SK-N-SH (cell line): ENCODE measurements at regions not wholly inside any gene's neighbourhood (a gene's known extent, or its start where the extent isn't known, plus 50 kb on each side); places are given as distances from the start of the nearest gene placed in this dataset.

Source experiments
- CTCF ChIP-seq: fragments of 200-600 bp; sonication (generic); IDR thresholded peaks from 2 replicates; pipeline ENCODE4 v1.6.1; 2017; ENCODE audit warnings: antibody characterized with exemption, mild to moderate bottlenecking, moderate library complexity
- EP300 ChIP-seq, 2 experiments: IDR thresholded peaks; 2 replicates each; pipeline versions ENCODE4 v1.4.0 to v1.6.1; 2012; ENCODE audit warnings: borderline replicate concordance in 1 of 2, low read depth in 1 of 2, low read length in 1 of 2
- GABPA ChIP-seq: IDR thresholded peaks from 2 replicates; pipeline ENCODE4 v1.4.0; 2012; ENCODE audit warnings: low read depth, mild to moderate bottlenecking
- MEF2A ChIP-seq: IDR thresholded peaks from 2 replicates; pipeline ENCODE4 v1.4.0; 2012; ENCODE audit warnings: low read depth, borderline replicate concordance
- MXI1 ChIP-seq: IDR thresholded peaks from 2 replicates; pipeline ENCODE4 v1.6.1; 2012; ENCODE audit warnings: mild to moderate bottlenecking, low read depth, low read length, improper control_type of control experiment
- POLR2AphosphoS5 ChIP-seq: IDR thresholded peaks from 2 replicates; pipeline ENCODE4 v1.6.1; 2012; ENCODE audit warnings: low read depth, low read length
- RAD21 ChIP-seq: IDR thresholded peaks from 2 replicates; pipeline ENCODE4 v1.6.1; 2012; ENCODE audit warnings: mild to moderate bottlenecking, low read length
- RFX5 ChIP-seq: IDR thresholded peaks from 2 replicates; pipeline ENCODE4 v1.6.1; 2012; ENCODE audit warnings: mild to moderate bottlenecking, improper control_type of control experiment, low read length
- SIN3A ChIP-seq: IDR thresholded peaks from 2 replicates; pipeline ENCODE4 v1.6.1; 2012; ENCODE audit warnings: low read depth, mild to moderate bottlenecking, low read length, moderate library complexity, borderline replicate concordance
- TAF1 ChIP-seq: IDR thresholded peaks from 2 replicates; pipeline ENCODE4 v1.6.1; 2012; ENCODE audit warnings: low read depth, mild to moderate bottlenecking, low read length, moderate library complexity, borderline replicate concordance
- TCF12 ChIP-seq: IDR thresholded peaks from 2 replicates; pipeline ENCODE4 v1.4.0; 2012
- ZBTB33 ChIP-seq: IDR thresholded peaks from 2 replicates; pipeline ENCODE4 v1.4.0; 2012; ENCODE audit warnings: low read depth, borderline replicate concordance
- TF ChIP-seq, protein P1 (sequence below): IDR thresholded peaks from 2 replicates; pipeline ENCODE4 v1.4.0; 2012; ENCODE audit warnings: low read depth

- no peak for TF ChIP-seq CTCF
- TF ChIP-seq EP300 (IDR thresholded peaks at IDR 0.05; ENCODE audit: borderline replicate concordance in 1 of 2, low read depth in 1 of 2, low read length in 1 of 2), result no peak
- TF ChIP-seq POLR2AphosphoS5, result no peak
- TF ChIP-seq MEF2A, result no peak
- TF ChIP-seq, protein P1, sequence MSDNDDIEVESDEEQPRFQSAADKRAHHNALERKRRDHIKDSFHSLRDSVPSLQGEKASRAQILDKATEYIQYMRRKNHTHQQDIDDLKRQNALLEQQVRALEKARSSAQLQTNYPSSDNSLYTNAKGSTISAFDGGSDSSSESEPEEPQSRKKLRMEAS, result no peak
- TF ChIP-seq MXI1, result no peak
- TF ChIP-seq SIN3A, result no peak
- TF ChIP-seq TAF1, result no peak
- no peak for TF ChIP-seq RFX5
- no peak for TF ChIP-seq ZBTB33
- no peak for TF ChIP-seq GABPA
- TF ChIP-seq TCF12, result no peak
- no peak for TF ChIP-seq RAD21
Observed at GRCh38 chr1:58964880-58965279, 181.0 kb upstream of the JUN start.
